ELR (cell line): ENCODE measurements at regions not wholly inside any gene's neighbourhood (a gene's known extent, or its start where the extent isn't known, plus 50 kb on each side); places are given as distances from the start of the nearest gene placed in this dataset.

Source experiments
- DNase-seq: peaks from one replicate; pipeline ENCODE4 v3.0.0-alpha.2; 2015; ENCODE audit warnings: low read depth

GRCh38 chr15:38860674-38861073, 296.1 kb upstream of the RASGRP1 start:
- no peak for DNase-seq

- DNase-seq = no peak
These were observed 296.5 kb upstream of the RASGRP1 start for GRCh38 chr15:38861108-38861507.

GRCh38 chr15:38862099-38862498, 297.5 kb upstream of the RASGRP1 start:
- no peak for DNase-seq

GRCh38 chr15:38863381-38863780, 298.8 kb upstream of the RASGRP1 start:
- DNase-seq = no peak

- no peak for DNase-seq
These were observed 299.5 kb upstream of the RASGRP1 start for GRCh38 chr15:38864122-38864521.

- DNase-seq = no peak
These were observed 300.4 kb upstream of the RASGRP1 start for GRCh38 chr15:38864827-38865581.

GRCh38 chr15:38867556-38867955, 302.9 kb upstream of the RASGRP1 start:
- DNase-seq = no peak

GRCh38 chr15:38868326-38869114, 303.9 kb upstream of the RASGRP1 start:
- peak; percentile 96 for DNase-seq

- DNase-seq = no peak
These were observed 307.0 kb upstream of the RASGRP1 start for GRCh38 chr15:38871638-38872037.

- DNase-seq = no peak
These were observed 308.1 kb upstream of the RASGRP1 start for GRCh38 chr15:38872732-38873131.

- no peak for DNase-seq
These were observed 308.5 kb upstream of the RASGRP1 start for GRCh38 chr15:38873158-38873557.

GRCh38 chr15:38874464-38874863, 309.9 kb upstream of the RASGRP1 start:
- no peak for DNase-seq

- no peak for DNase-seq
These were observed 311.6 kb upstream of the RASGRP1 start for GRCh38 chr15:38876211-38876610.

- peak; percentile 49 for DNase-seq
These were observed 312.0 kb upstream of the RASGRP1 start for GRCh38 chr15:38876621-38877020.

- no peak for DNase-seq
These were observed 312.9 kb upstream of the RASGRP1 start for GRCh38 chr15:38877471-38877870.

GRCh38 chr15:38878026-38878425, 313.4 kb upstream of the RASGRP1 start:
- no peak for DNase-seq

GRCh38 chr15:38878926-38879325, 314.3 kb upstream of the RASGRP1 start:
- DNase-seq = no peak

- DNase-seq = no peak
These were observed 315.4 kb upstream of the RASGRP1 start for GRCh38 chr15:38879909-38880471.

- DNase-seq = no peak
These were observed 317.6 kb upstream of the RASGRP1 start for GRCh38 chr15:38882221-38882620.

GRCh38 chr15:38883987-38884386, 319.4 kb upstream of the RASGRP1 start:
- peak; percentile 58 for DNase-seq

- DNase-seq = peak; percentile 42
These were observed 320.4 kb upstream of the RASGRP1 start for GRCh38 chr15:38885001-38885400.

GRCh38 chr15:38885471-38885952, 320.9 kb upstream of the RASGRP1 start:
- DNase-seq = no peak
